ENCODE measurements at regions not wholly inside any gene's neighbourhood (a gene's known extent, or its start where the extent isn't known, plus 50 kb on each side); places are given as distances from the start of the nearest gene placed in this dataset.

DNA sequence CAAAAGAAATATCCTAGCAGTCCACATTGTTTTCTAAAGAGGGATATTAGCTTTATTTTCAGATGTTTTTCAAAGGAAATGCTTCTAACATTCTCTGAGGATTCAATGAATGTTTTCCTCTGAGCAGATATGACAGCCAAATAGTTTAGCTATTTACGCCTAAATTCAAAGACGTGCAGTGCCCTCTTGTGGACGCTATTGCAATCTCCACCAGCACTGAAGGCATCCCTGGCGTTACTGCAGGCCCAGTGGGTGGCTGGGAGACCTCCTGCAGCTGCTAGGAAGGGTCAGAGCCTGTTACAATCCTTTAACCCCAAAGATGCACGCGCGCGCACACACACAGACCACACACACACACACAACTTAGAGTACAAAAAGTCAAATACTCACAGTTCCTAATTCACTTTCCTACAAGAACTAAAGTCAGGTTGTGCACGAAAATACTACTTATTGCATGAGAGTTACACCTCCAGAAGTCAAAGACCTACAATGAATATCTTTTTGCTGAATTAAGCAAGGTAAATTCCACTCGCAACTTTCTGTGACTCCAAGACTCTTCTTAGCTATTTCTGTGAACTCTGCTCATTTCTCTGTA lies 589.3 kb upstream of the TMEM132C start:
- TF ChIP-seq, protein P1, sequence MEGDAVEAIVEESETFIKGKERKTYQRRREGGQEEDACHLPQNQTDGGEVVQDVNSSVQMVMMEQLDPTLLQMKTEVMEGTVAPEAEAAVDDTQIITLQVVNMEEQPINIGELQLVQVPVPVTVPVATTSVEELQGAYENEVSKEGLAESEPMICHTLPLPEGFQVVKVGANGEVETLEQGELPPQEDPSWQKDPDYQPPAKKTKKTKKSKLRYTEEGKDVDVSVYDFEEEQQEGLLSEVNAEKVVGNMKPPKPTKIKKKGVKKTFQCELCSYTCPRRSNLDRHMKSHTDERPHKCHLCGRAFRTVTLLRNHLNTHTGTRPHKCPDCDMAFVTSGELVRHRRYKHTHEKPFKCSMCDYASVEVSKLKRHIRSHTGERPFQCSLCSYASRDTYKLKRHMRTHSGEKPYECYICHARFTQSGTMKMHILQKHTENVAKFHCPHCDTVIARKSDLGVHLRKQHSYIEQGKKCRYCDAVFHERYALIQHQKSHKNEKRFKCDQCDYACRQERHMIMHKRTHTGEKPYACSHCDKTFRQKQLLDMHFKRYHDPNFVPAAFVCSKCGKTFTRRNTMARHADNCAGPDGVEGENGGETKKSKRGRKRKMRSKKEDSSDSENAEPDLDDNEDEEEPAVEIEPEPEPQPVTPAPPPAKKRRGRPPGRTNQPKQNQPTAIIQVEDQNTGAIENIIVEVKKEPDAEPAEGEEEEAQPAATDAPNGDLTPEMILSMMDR (conservative IDR thresholded peaks at IDR 0.05; ENCODE audit: low read depth in 2 of 2), result peak; percentile 83 to 87
- TF ChIP-seq EZH2 (IDR thresholded peaks at IDR 0.05; ENCODE audit: low read depth, unreplicated experiment) (no peak), POLR2AphosphoS5 (IDR thresholded peaks at IDR 0.05; ENCODE audit: low read depth) (no peak), REST (IDR thresholded peaks at IDR 0.05; ENCODE audit: unreplicated experiment) (no peak), EZH2phosphoT487 (IDR thresholded peaks at IDR 0.05; ENCODE audit: unreplicated experiment) (no peak), CREB1 (CRISPR knock-in tag; IDR thresholded peaks at IDR 0.05; ENCODE audit: low read depth) (no peak), ZNF114 (CRISPR knock-in tag; IDR thresholded peaks at IDR 0.05) (no peak), NANOG (IDR thresholded peaks at IDR 0.05; ENCODE audit: borderline replicate concordance) (no peak), JUNB (IDR thresholded peaks at IDR 0.05; ENCODE audit: unreplicated experiment) (no peak), ZNF331 (CRISPR knock-in tag; IDR thresholded peaks at IDR 0.05; ENCODE audit: low read depth) (no peak), STAT1 (IDR thresholded peaks at IDR 0.05; ENCODE audit: unreplicated experiment) (no peak), ZNF462 (CRISPR knock-in tag; IDR thresholded peaks at IDR 0.05) (no peak)
- TF ChIP-seq, protein P2, sequence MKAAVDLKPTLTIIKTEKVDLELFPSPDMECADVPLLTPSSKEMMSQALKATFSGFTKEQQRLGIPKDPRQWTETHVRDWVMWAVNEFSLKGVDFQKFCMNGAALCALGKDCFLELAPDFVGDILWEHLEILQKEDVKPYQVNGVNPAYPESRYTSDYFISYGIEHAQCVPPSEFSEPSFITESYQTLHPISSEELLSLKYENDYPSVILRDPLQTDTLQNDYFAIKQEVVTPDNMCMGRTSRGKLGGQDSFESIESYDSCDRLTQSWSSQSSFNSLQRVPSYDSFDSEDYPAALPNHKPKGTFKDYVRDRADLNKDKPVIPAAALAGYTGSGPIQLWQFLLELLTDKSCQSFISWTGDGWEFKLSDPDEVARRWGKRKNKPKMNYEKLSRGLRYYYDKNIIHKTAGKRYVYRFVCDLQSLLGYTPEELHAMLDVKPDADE (IDR thresholded peaks at IDR 0.05), result no peak
